ENCODE measurements at regions not wholly inside any gene's neighbourhood (a gene's known extent, or its start where the extent isn't known, plus 50 kb on each side); places are given as distances from the start of the nearest gene placed in this dataset.
A peak's percentile ranks its signal among the peaks of the same experiment; 100 is the strongest.

DNA sequence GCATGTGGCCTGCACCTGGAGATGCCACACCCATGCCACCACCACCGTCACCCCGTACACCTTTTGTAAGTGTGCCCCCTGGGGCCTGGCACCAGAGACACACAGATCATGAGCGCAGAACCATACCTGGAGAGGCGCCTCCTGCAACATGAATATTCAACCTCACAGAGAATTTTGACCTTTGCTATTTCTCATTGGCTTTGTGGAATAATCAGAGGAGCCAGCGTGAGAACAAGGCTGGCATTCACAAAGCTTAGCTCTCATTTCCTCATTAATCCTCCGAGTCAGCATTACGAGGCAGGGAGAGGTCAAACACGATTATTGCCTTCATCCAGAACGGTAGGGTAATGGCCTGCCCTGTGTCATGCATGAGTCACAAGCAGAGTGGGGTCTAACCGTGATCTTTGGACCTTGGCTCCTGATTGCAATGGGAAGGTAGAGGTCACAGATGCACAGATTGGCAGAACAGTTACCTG, 73.0 kb upstream of the POMGNT2 start:
- no peaks in the 10 kb centered on the region for H3K36me3 Mint-ChIP-seq (ENCODE audit: insufficient read depth, unreplicated experiment)
- Histone ChIP-seq H3K36me3 (ENCODE audit: control insufficient read depth, insufficient read depth, low read length) (no peaks in the 10 kb centered on the region), H3K4me1 (peaks cover 25% of the 10 kb centered on the region), H3K9me3 (no peaks in the 10 kb centered on the region), H3K4me3 (ENCODE audit: low read depth, low read length) (no peak overlapping the region), H3K27me3 (replicated peaks; ENCODE audit: control insufficient read depth, insufficient read depth, low read length) (no peaks in the 10 kb centered on the region)
- intact Hi-C loops (cut with micrococcal nuclease; ENCODE audit: unreplicated experiment) = no loop called here
- no TSS peak for BruUV-seq (replicated peaks)
- ChIA-PET POLR2A (no interaction called here), CTCF (no interaction called here)
- TF ChIP-seq, protein P1, sequence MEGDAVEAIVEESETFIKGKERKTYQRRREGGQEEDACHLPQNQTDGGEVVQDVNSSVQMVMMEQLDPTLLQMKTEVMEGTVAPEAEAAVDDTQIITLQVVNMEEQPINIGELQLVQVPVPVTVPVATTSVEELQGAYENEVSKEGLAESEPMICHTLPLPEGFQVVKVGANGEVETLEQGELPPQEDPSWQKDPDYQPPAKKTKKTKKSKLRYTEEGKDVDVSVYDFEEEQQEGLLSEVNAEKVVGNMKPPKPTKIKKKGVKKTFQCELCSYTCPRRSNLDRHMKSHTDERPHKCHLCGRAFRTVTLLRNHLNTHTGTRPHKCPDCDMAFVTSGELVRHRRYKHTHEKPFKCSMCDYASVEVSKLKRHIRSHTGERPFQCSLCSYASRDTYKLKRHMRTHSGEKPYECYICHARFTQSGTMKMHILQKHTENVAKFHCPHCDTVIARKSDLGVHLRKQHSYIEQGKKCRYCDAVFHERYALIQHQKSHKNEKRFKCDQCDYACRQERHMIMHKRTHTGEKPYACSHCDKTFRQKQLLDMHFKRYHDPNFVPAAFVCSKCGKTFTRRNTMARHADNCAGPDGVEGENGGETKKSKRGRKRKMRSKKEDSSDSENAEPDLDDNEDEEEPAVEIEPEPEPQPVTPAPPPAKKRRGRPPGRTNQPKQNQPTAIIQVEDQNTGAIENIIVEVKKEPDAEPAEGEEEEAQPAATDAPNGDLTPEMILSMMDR (IDR thresholded peaks at IDR 0.05; ENCODE audit: insufficient read depth in 1 of 2, low read depth in 1 of 2, low read length in 1 of 2, severe bottlenecking in 1 of 2, unreplicated experiment in 1 of 2) = no peak
- H3K4me1 Mint-ChIP-seq (ENCODE audit: low read depth, unreplicated experiment) = peaks cover 4% of the 10 kb centered on the region
- H3K27me3 Mint-ChIP-seq (ENCODE audit: insufficient read depth, unreplicated experiment) = peaks cover 5% of the 10 kb centered on the region
- H3K4me3 Mint-ChIP-seq (ENCODE audit: unreplicated experiment) = no peak overlapping the region
- peak in 1 of 2 experiments; percentile 59 for DNase-seq
- no peak overlapping the region for H3K27ac Mint-ChIP-seq (ENCODE audit: unreplicated experiment)
- no peaks in the 10 kb centered on the region for H3K9me3 Mint-ChIP-seq (ENCODE audit: unreplicated experiment)

DNA sequence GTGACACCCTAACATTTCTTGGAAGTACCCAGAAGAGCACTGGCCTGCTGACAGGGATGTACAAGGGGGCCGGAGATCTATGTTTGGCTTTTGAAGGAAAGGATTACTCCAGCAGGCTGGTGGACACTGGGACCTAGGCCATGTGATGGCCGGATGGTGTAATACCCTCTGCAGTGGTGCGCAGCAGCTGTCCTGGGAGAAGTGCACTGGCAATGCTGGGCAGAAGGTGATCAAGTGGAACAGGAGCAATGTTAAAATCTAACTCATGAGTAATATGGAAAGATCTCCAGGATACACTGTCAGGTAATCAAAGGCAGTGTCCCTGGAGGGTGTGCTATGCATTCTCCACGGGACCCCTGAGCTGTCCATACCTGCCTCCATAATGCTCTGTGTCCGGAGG, 71.2 kb upstream of the POMGNT2 start:
- Histone ChIP-seq H3K27me3 (replicated peaks; ENCODE audit: control insufficient read depth, insufficient read depth, low read length) (no peaks in the 10 kb centered on the region), H3K4me3 (ENCODE audit: low read depth, low read length) (no peak overlapping the region), H3K36me3 (ENCODE audit: control insufficient read depth, insufficient read depth, low read length) (no peaks in the 10 kb centered on the region), H3K9me3 (no peaks in the 10 kb centered on the region), H3K4me1 (peaks cover 25% of the 10 kb centered on the region)
- Mint-ChIP-seq H3K9me3 (ENCODE audit: unreplicated experiment) (no peaks in the 10 kb centered on the region), H3K4me3 (ENCODE audit: unreplicated experiment) (no peak overlapping the region), H3K4me1 (ENCODE audit: low read depth, unreplicated experiment) (peaks cover 4% of the 10 kb centered on the region), H3K36me3 (ENCODE audit: insufficient read depth, unreplicated experiment) (no peaks in the 10 kb centered on the region), H3K27ac (ENCODE audit: unreplicated experiment) (no peak overlapping the region), H3K27me3 (ENCODE audit: insufficient read depth, unreplicated experiment) (peaks cover 5% of the 10 kb centered on the region)
- intact Hi-C loops (cut with micrococcal nuclease; ENCODE audit: unreplicated experiment) = no loop called here
- no peak for DNase-seq
- TF ChIP-seq, protein P1 (IDR thresholded peaks at IDR 0.05; ENCODE audit: insufficient read depth in 1 of 2, low read depth in 1 of 2, low read length in 1 of 2, severe bottlenecking in 1 of 2, unreplicated experiment in 1 of 2) = no peak
- ChIA-PET POLR2A (no interaction called here), CTCF (no interaction called here)
- no TSS peak for BruUV-seq (replicated peaks)

DNA sequence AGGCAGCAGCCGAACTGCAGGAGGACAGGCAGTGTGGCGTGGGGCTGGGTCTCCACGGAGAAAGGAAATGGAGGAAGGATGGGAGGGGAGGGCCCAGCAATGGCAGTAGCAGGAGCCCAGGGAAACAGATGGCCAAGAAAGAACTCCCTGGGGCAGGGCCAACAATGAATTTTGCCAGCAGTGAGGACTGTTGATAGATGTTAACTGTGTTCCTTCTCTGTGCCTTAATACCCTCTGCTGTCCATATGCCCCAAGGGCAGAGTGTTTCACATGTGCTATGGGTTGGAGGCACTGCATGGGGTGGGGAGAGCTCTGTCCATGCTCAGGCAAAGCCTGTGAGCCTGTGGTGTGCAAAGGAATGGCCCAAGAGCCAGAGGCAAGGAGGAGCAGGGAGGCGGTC, 70.8 kb upstream of the POMGNT2 start:
- no peak overlapping the region for H3K4me3 ChIP-seq (ENCODE audit: low read depth, low read length)
- no peaks in the 10 kb centered on the region for H3K36me3 Mint-ChIP-seq (ENCODE audit: insufficient read depth, unreplicated experiment)
- H3K9me3 ChIP-seq = no peaks in the 10 kb centered on the region
- no peaks in the 10 kb centered on the region for H3K27me3 ChIP-seq (replicated peaks; ENCODE audit: control insufficient read depth, insufficient read depth, low read length)
- H3K27me3 Mint-ChIP-seq (ENCODE audit: insufficient read depth, unreplicated experiment) = peaks cover 5% of the 10 kb centered on the region
- ChIA-PET POLR2A (no interaction called here), CTCF (no interaction called here)
- intact Hi-C loops (cut with micrococcal nuclease; ENCODE audit: unreplicated experiment) = no loop called here
- H3K27ac Mint-ChIP-seq (ENCODE audit: unreplicated experiment) = no peak overlapping the region
- H3K4me1 ChIP-seq = peaks cover 25% of the 10 kb centered on the region
- no TSS peak for BruUV-seq (replicated peaks)
- H3K36me3 ChIP-seq (ENCODE audit: control insufficient read depth, insufficient read depth, low read length) = no peaks in the 10 kb centered on the region
- peaks cover 4% of the 10 kb centered on the region for H3K4me1 Mint-ChIP-seq (ENCODE audit: low read depth, unreplicated experiment)
- DNase-seq = no peak
- TF ChIP-seq, protein P1 (IDR thresholded peaks at IDR 0.05; ENCODE audit: insufficient read depth in 1 of 2, low read depth in 1 of 2, low read length in 1 of 2, severe bottlenecking in 1 of 2, unreplicated experiment in 1 of 2) = no peak
- H3K9me3 Mint-ChIP-seq (ENCODE audit: unreplicated experiment) = no peaks in the 10 kb centered on the region
- no peak overlapping the region for H3K4me3 Mint-ChIP-seq (ENCODE audit: unreplicated experiment)
